NCI-H82 treated with DMSO at 0.1 percent for 48 hours (cell line): ENCODE measurements at regions not wholly inside any gene's neighbourhood (a gene's known extent, or its start where the extent isn't known, plus 50 kb on each side); places are given as distances from the start of the nearest gene placed in this dataset.

ENCODE experiments used
- DNase-seq: peaks from one replicate; lab custom pipeline; 2025; ENCODE audit not compliant: unreplicated experiment; lab: John Stamatoyannopoulos, UW

GRCh38 chr12:115108129-115109100 lies 424.4 kb upstream of the TBX3 start:
- DNase-seq = no peak

- no peak for DNase-seq
These were observed 420.2 kb upstream of the TBX3 start for GRCh38 chr12:115103884-115104883.

- no peak for DNase-seq
These were observed 418.5 kb upstream of the TBX3 start for GRCh38 chr12:115102450-115102849.

GRCh38 chr12:115101520-115101919 lies 417.5 kb upstream of the TBX3 start:
- no peak for DNase-seq

GRCh38 chr12:115097416-115097815 lies 413.4 kb upstream of the TBX3 start:
- no peak for DNase-seq

GRCh38 chr12:115096588-115097397 lies 412.8 kb upstream of the TBX3 start:
- DNase-seq = no peak

- no peak for DNase-seq
These were observed 411.2 kb upstream of the TBX3 start for GRCh38 chr12:115095073-115095748.

- no peak for DNase-seq
These were observed 410.3 kb upstream of the TBX3 start for GRCh38 chr12:115094163-115094816.

GRCh38 chr12:115093261-115093660 lies 409.3 kb upstream of the TBX3 start:
- no peak for DNase-seq

GRCh38 chr12:115090783-115091182 lies 406.8 kb upstream of the TBX3 start:
- no peak for DNase-seq

- no peak for DNase-seq
These were observed 405.2 kb upstream of the TBX3 start for GRCh38 chr12:115088995-115089841.

- no peak for DNase-seq
These were observed 404.5 kb upstream of the TBX3 start for GRCh38 chr12:115088328-115088994.

GRCh38 chr12:115085594-115085993 lies 401.6 kb upstream of the TBX3 start:
- no peak for DNase-seq

GRCh38 chr12:115079760-115080159 lies 395.8 kb upstream of the TBX3 start:
- DNase-seq = no peak

GRCh38 chr12:115078990-115079389 lies 395.0 kb upstream of the TBX3 start:
- no peak for DNase-seq

GRCh38 chr12:115078334-115078733 lies 394.4 kb upstream of the TBX3 start:
- DNase-seq = no peak

GRCh38 chr12:115075552-115076170 lies 391.7 kb upstream of the TBX3 start:
- no peak for DNase-seq

GRCh38 chr12:115074617-115075016 lies 390.6 kb upstream of the TBX3 start:
- DNase-seq = no peak
